22Rv1 (cell line): ENCODE measurements at regions not wholly inside any gene's neighbourhood (a gene's known extent, or its start where the extent isn't known, plus 50 kb on each side); places are given as distances from the start of the nearest gene placed in this dataset.

ENCODE experiments used
- ZFX ChIP-seq: fragments of 450-650 bp; IDR thresholded peaks from 2 replicates; pipeline ENCODE4 v1.6.1; 2017; ENCODE audit warnings: antibody characterized with exemption, borderline replicate concordance
- TF ChIP-seq, protein P1 (sequence below): fragments of 450-650 bp; IDR thresholded peaks from 2 replicates; pipeline ENCODE4 v1.5.1; 2017; ENCODE audit warnings: mild to moderate bottlenecking

DNA sequence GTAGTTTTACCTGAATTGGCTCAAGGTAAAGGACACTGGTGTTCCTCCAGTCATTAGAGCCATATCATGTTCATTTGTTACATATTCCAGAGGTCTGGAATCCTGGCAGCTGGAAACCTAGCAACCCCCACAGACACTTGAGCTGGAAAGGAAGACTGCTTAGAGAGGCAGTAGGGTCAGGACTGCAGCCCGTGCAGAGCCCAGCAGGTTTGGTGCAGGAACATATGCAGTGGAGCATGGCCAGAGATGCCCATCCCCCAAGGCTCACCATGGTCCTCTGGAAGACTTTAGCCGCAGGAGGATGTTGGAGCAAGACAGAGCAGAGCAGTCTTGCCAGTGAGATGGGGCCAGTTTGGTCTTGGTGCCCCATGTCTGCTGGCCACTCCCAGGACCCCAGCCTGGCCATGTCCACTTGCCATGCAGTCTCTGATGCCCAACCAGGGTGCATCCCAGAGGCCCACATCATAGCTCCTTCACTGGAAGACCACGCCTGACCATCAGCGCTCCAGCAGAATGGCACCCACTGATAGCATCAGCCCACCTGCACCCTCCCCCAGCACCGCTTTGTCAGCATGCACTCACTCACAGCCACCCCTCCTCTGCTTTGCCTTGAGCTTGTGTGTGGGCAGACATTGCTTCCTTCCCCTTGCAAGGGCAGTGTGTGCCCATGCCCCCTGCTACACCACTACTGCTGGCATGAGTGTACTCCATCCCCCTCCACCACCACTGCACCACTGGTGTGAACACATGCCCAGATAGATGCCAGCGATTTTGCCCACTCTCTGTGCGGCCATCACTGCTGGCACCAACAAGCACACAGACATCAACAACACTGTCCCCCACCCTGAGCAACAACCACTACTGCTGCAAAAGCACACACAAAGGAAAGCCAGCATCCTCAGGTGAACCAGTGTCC, 190.3 kb upstream of the SPOCK3 start:
- TF ChIP-seq, protein P1, sequence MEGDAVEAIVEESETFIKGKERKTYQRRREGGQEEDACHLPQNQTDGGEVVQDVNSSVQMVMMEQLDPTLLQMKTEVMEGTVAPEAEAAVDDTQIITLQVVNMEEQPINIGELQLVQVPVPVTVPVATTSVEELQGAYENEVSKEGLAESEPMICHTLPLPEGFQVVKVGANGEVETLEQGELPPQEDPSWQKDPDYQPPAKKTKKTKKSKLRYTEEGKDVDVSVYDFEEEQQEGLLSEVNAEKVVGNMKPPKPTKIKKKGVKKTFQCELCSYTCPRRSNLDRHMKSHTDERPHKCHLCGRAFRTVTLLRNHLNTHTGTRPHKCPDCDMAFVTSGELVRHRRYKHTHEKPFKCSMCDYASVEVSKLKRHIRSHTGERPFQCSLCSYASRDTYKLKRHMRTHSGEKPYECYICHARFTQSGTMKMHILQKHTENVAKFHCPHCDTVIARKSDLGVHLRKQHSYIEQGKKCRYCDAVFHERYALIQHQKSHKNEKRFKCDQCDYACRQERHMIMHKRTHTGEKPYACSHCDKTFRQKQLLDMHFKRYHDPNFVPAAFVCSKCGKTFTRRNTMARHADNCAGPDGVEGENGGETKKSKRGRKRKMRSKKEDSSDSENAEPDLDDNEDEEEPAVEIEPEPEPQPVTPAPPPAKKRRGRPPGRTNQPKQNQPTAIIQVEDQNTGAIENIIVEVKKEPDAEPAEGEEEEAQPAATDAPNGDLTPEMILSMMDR: no peak
- no peak for TF ChIP-seq ZFX
